ENCODE measurements at regions not wholly inside any gene's neighbourhood (a gene's known extent, or its start where the extent isn't known, plus 50 kb on each side); places are given as distances from the start of the nearest gene placed in this dataset.

DNA sequence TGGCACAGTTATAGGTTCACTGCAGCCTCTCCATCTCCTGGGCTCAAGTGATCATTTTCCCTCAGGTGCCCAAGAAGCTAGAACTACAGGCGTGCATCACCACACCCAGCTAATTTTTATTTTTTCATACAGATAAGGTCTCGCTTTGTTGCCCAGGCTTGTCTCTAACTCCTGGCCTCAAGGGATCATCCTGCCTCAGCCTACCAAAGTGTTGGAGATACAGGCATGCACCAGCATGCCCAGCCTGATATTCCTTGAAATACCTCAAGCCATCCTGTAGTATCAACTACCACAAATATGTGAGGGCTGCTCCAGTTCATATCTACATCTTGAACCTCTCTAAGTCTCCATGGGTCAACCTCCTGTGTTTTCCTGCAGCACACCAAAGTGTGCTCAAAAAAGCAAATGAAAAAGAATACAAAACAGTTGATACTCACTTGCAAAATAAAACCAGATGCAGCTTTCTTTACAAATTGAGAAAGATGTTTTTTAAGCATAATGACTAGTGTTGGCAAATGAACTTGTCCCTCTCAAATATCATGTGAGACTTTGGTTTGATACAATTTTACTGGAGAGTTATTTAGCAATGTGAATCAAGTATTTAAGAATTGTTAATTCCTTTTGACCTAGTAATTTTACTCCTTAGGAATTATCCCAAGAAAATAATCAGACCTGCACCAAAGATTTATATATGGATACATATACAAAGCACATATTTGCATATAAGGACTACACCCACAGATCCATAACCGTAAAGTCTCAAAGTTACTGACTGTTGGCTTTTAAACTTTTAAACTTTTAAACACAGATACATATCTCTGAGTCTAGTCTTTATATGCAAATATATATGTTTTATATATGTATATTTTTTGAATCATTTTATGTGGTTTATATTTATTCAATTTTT is 197.7 kb downstream of the NRIP1 start:
- no peak overlapping the region for H3K4me3 ChIP-seq (ENCODE audit: low read length)
- no peak overlapping the region for H3K9ac ChIP-seq (ENCODE audit: low read depth, low read length)
- no peaks in the 10 kb centered on the region for H3K27me3 ChIP-seq (ENCODE audit: insufficient read depth, low read length)
- no peak overlapping the region for H3K27ac ChIP-seq (ENCODE audit: low read length)
- H3K9me3 ChIP-seq (ENCODE audit: insufficient read depth, low read depth, low read length): no peaks in the 10 kb centered on the region
- H3K4me1 ChIP-seq (ENCODE audit: insufficient read depth, low read length): peaks cover 2% of the 10 kb centered on the region; the same call in 1 of the 2 replicates
- H3K36me3 ChIP-seq (ENCODE audit: insufficient read depth, low read depth, low read length): no peaks in the 10 kb centered on the region

DNA sequence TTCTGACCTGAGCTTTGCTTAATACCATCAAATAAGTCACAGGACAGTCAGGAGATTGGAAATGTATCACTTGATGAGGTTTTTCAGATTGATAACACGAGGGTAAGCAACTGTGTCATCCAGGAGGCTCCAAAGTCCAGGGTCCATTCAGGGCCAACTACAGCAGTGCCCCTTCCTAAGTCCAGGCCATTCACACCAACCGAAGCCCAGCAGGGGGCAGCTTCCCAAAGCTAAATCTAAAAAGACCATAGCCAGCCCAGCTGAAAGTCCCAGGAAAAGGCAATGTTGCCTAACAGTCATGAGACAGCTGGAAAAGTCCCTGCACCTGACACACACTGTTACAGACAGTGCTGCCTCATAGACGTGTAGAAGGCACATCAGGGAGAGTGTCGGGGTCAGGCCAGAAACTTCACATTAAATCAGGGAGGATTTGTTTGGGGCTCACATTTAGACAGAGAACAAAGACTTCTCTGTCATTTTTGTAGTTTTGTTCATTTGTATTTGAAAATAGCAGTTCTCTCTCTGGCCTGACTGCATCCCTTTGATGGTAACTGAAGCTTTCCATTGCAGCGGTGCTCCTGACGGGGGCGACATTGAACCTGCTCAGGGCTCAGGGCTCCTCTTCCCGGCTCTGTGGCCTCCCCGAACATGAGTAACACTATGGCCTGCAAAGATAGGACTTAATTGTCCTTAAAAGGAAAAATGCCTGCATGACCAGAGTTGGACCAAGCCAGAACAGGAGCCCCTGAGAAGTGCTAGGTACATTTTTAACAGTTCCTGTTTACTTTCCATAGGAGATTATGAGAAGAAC is 200.4 kb downstream of the NRIP1 start:
- Histone ChIP-seq H3K4me1 (ENCODE audit: insufficient read depth, low read length) (peaks cover 2% of the 10 kb centered on the region; the same call in 1 of the 2 replicates), H3K27ac (ENCODE audit: low read length) (no peak overlapping the region), H3K4me3 (ENCODE audit: low read length) (no peak overlapping the region), H3K9ac (ENCODE audit: low read depth, low read length) (0 out of 2 replicates have a peak overlapping the region, but pooled peaks have one; percentile 43), H3K27me3 (ENCODE audit: insufficient read depth, low read length) (no peaks in the 10 kb centered on the region), H3K9me3 (ENCODE audit: insufficient read depth, low read depth, low read length) (peaks cover 10% of the 10 kb centered on the region; the same call in 1 of the 2 replicates), H3K36me3 (ENCODE audit: insufficient read depth, low read depth, low read length) (no peaks in the 10 kb centered on the region)

DNA sequence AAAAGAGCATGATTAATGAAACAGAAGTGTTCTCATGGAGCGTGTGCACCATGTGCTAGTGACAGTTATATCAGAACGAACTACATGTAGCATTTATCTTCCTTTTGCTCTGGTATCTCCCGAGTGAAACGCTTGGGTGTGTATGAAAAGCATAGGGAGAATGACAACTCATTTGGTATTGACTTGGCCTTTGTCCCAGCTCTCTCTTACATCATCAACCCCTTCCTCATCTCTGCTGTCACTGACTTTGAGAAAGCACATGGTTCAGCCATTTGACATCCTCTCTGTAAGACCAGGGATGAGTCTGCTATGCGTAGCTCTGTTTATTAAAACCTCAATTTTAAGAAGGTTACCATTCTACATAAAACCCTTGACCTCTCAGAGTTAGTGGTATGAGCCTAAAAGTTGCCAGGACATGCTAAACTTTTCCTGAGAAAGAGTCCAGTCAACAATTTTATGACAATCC is 201.0 kb downstream of the NRIP1 start:
- peaks cover 2% of the 10 kb centered on the region; the same call in 1 of the 2 replicates for H3K4me1 ChIP-seq (ENCODE audit: insufficient read depth, low read length)
- no peaks in the 10 kb centered on the region for H3K27me3 ChIP-seq (ENCODE audit: insufficient read depth, low read length)
- H3K27ac ChIP-seq (ENCODE audit: low read length): no peak overlapping the region
- no peak overlapping the region for H3K4me3 ChIP-seq (ENCODE audit: low read length)
- H3K9ac ChIP-seq (ENCODE audit: low read depth, low read length): no peak overlapping the region
- no peaks in the 10 kb centered on the region for H3K36me3 ChIP-seq (ENCODE audit: insufficient read depth, low read depth, low read length)
- H3K9me3 ChIP-seq (ENCODE audit: insufficient read depth, low read depth, low read length): peaks cover 10% of the 10 kb centered on the region; the same call in 1 of the 2 replicates

DNA sequence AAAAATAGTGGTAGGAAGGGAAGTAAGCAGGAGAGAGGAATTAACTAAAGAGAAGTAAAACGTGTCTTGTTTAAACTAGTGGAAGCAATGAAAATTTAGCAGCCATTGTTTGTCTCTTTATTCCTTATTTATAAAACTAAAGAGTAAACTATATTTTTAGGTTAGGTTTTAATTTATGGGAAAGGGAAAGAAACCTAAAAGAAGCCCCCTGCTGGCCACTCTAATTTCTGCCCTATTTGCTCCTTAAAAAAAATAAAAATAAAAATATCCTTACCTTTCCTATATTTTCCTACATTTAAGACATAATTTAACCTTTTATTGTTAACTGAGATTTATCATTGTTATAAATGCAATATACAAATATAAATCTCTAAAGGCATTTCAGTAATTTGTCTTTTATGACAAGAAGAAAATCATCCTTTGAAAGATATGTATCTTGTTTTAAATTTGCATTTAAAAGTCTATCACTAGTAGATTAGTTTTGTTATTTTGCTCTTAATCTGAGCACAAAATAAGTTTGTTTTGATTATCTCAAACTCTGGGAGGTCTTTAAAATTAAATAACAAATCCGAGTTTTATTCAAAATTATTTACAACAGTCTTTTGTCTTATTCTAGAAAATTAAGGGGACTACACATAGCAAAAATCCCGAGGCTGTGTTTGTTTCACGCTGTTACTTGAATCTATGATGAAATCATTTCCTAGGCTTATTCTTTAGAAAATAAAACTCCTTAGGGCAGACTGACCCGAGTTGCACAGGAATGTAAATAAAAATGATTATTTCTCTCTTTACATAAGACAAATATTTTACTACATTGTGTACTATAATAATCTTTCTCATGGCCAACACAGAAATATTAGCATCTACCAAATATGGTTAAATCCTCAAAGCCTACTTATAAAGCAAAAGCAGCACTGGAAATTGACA is 201.7 kb downstream of the NRIP1 start:
- Histone ChIP-seq H3K9me3 (ENCODE audit: insufficient read depth, low read depth, low read length) (peaks cover 10% of the 10 kb centered on the region; the same call in 1 of the 2 replicates), H3K27ac (ENCODE audit: low read length) (no peak overlapping the region), H3K27me3 (ENCODE audit: insufficient read depth, low read length) (no peaks in the 10 kb centered on the region), H3K4me1 (ENCODE audit: insufficient read depth, low read length) (peaks cover 2% of the 10 kb centered on the region; the same call in 1 of the 2 replicates), H3K4me3 (ENCODE audit: low read length) (no peak overlapping the region), H3K36me3 (ENCODE audit: insufficient read depth, low read depth, low read length) (no peaks in the 10 kb centered on the region), H3K9ac (ENCODE audit: low read depth, low read length) (no peak overlapping the region)

DNA sequence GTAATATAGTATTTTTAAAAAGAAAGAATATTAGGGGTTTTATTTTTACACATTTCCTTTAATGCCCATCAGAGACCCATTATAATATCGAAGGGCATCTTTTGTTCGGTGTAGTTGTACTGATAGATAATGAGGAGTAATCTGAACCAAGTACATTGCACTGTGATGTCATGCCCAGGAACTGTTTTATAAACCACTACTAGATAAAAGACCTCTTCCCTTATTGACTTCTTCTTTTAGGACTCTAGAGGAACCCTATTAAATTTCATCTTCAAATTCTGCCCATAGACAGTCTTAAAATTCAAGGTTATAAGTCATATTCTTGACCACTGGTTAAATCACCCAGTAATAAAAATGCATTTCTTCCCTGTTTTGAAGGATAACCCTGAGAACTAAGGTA is 206.5 kb downstream of the NRIP1 start:
- no peak overlapping the region for H3K4me3 ChIP-seq (ENCODE audit: low read length)
- H3K27ac ChIP-seq (ENCODE audit: low read length): no peak overlapping the region
- H3K9me3 ChIP-seq (ENCODE audit: insufficient read depth, low read depth, low read length): peaks cover 10% of the 10 kb centered on the region; the same call in 1 of the 2 replicates
- peaks cover 5% of the 10 kb centered on the region; the same call in 1 of the 2 replicates for H3K4me1 ChIP-seq (ENCODE audit: insufficient read depth, low read length)
- no peaks in the 10 kb centered on the region for H3K36me3 ChIP-seq (ENCODE audit: insufficient read depth, low read depth, low read length)
- H3K9ac ChIP-seq (ENCODE audit: low read depth, low read length): no peak overlapping the region
- no peaks in the 10 kb centered on the region for H3K27me3 ChIP-seq (ENCODE audit: insufficient read depth, low read length)

DNA sequence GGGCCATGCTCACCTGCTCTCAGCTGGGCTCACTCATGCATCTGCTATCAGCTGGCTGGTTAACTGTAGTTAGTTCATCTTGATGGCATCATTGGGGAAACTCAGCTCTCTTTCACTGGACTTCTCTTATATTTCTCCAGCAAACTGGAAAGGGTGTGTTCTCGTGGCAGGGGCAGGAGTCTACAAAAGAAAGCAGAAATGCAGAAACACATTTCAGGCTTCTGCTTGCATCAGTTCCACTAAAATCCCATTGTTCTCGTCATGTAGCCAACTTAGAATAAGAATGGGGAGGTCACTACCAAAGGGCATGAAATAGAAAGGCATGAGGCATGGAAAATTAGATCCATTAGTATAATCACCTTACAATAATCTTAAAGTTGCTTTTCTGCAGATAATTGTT is 207.3 kb downstream of the NRIP1 start:
- no peak overlapping the region for H3K27ac ChIP-seq (ENCODE audit: low read length)
- no peaks in the 10 kb centered on the region for H3K27me3 ChIP-seq (ENCODE audit: insufficient read depth, low read length)
- H3K4me1 ChIP-seq (ENCODE audit: insufficient read depth, low read length): peaks cover 5% of the 10 kb centered on the region; the same call in 1 of the 2 replicates
- no peak overlapping the region for H3K4me3 ChIP-seq (ENCODE audit: low read length)
- H3K36me3 ChIP-seq (ENCODE audit: insufficient read depth, low read depth, low read length): no peaks in the 10 kb centered on the region
- H3K9me3 ChIP-seq (ENCODE audit: insufficient read depth, low read depth, low read length): peaks cover 10% of the 10 kb centered on the region; the same call in 1 of the 2 replicates
- no peak overlapping the region for H3K9ac ChIP-seq (ENCODE audit: low read depth, low read length)

DNA sequence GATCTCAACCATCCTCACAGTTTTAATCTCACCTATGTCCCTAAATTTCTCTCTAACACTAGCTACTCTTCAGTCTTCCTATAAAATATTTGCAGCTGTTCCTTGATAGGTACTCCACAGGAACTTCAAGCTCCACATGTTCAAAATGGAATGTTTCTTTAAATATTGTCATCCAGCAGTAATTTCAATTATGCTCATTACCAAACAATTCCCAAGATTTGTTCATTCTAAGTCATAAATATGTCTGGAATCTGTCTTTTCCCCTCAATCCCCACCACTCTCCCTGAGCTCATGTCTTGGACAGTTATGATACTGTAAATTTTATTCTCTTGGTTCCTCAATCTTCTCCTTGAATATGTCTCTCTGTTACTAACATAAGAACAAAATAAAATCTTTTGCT is 214.4 kb downstream of the NRIP1 start:
- no peaks in the 10 kb centered on the region; the same call in 1 of the 2 replicates for H3K4me1 ChIP-seq (ENCODE audit: insufficient read depth, low read length)
- no peaks in the 10 kb centered on the region for H3K36me3 ChIP-seq (ENCODE audit: insufficient read depth, low read depth, low read length)
- H3K4me3 ChIP-seq (ENCODE audit: low read length): no peak overlapping the region
- H3K9me3 ChIP-seq (ENCODE audit: insufficient read depth, low read depth, low read length): peaks cover 15% of the 10 kb centered on the region
- H3K27ac ChIP-seq (ENCODE audit: low read length): no peak overlapping the region
- H3K27me3 ChIP-seq (ENCODE audit: insufficient read depth, low read length): no peaks in the 10 kb centered on the region
- H3K9ac ChIP-seq (ENCODE audit: low read depth, low read length): no peak overlapping the region

DNA sequence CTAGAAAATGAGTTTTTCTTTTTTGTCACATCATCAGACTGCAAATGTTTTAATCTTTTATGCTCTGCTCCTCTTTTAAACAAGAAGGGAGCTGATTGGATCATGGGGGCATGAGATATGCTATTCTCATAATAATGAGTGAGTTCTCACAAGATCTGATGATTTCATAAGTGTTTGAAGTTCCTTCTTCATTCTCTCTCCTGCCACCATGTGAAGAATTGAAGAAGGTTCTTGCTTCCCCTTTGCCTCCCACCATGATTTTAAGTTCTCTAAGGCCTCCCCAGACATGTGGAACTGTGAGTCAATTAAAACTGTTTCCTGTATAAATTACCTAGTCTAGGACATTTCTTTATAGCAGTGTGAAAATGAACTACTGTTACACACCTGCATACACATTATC is 218.2 kb downstream of the NRIP1 start:
- Histone ChIP-seq H3K9ac (ENCODE audit: low read depth, low read length) (no peak overlapping the region), H3K27ac (ENCODE audit: low read length) (no peak overlapping the region), H3K27me3 (ENCODE audit: insufficient read depth, low read length) (no peaks in the 10 kb centered on the region), H3K36me3 (ENCODE audit: insufficient read depth, low read depth, low read length) (no peaks in the 10 kb centered on the region), H3K4me3 (ENCODE audit: low read length) (no peak overlapping the region), H3K4me1 (ENCODE audit: insufficient read depth, low read length) (no peaks in the 10 kb centered on the region; the same call in 1 of the 2 replicates), H3K9me3 (ENCODE audit: insufficient read depth, low read depth, low read length) (peaks cover 26% of the 10 kb centered on the region)

DNA sequence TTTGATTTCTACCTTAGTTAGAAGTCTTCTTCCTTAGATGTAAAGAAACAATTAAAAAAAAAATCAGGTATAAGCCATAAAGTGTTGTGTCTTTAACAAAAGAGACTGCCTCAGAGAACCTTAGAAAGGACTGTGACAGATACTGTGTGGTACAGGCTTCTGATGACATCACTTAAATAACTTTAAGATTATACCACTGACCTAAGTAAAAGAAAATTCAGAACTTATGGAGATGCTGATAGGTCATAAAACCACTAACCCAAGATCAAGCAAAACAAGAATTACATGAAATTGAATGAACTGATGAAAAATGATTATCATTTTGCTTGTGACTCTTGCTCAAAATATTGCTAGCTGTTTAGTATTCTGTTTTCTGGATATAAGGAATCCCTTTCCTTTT is 220.8 kb downstream of the NRIP1 start:
- Histone ChIP-seq H3K27me3 (ENCODE audit: insufficient read depth, low read length) (no peaks in the 10 kb centered on the region), H3K9ac (ENCODE audit: low read depth, low read length) (no peak overlapping the region), H3K27ac (ENCODE audit: low read length) (no peak overlapping the region), H3K9me3 (ENCODE audit: insufficient read depth, low read depth, low read length) (peaks cover 26% of the 10 kb centered on the region), H3K4me1 (ENCODE audit: insufficient read depth, low read length) (no peaks in the 10 kb centered on the region; the same call in 1 of the 2 replicates), H3K4me3 (ENCODE audit: low read length) (no peak overlapping the region), H3K36me3 (ENCODE audit: insufficient read depth, low read depth, low read length) (no peaks in the 10 kb centered on the region)

DNA sequence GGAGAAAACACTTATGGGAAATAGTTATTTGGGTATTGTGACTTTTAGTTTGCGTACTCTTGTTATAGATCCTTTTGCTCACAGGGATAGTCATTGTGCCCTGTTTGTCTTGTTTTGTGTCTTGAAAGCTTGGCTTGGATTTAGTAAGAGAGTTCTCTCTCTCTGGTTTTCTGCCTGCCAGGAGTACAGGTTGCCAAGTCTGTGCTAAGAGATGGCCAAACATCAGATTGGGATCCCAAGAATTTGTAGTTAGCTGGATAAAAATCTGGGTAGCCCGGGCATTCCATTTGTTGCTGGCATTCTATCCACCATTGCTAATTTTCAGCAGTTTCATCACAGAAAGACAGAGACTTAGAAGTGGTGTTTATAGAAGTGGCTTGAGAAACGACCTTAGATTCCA is 222.2 kb downstream of the NRIP1 start:
- Histone ChIP-seq H3K9me3 (ENCODE audit: insufficient read depth, low read depth, low read length) (peaks cover 26% of the 10 kb centered on the region), H3K27me3 (ENCODE audit: insufficient read depth, low read length) (no peaks in the 10 kb centered on the region), H3K9ac (ENCODE audit: low read depth, low read length) (no peak overlapping the region), H3K27ac (ENCODE audit: low read length) (no peak overlapping the region), H3K36me3 (ENCODE audit: insufficient read depth, low read depth, low read length) (no peaks in the 10 kb centered on the region), H3K4me1 (ENCODE audit: insufficient read depth, low read length) (no peaks in the 10 kb centered on the region; the same call in 1 of the 2 replicates), H3K4me3 (ENCODE audit: low read length) (no peak overlapping the region)

All from iPS-20b (cell line).